ENCODE measurements at regions not wholly inside any gene's neighbourhood (a gene's known extent, or its start where the extent isn't known, plus 50 kb on each side); places are given as distances from the start of the nearest gene placed in this dataset.

DNA sequence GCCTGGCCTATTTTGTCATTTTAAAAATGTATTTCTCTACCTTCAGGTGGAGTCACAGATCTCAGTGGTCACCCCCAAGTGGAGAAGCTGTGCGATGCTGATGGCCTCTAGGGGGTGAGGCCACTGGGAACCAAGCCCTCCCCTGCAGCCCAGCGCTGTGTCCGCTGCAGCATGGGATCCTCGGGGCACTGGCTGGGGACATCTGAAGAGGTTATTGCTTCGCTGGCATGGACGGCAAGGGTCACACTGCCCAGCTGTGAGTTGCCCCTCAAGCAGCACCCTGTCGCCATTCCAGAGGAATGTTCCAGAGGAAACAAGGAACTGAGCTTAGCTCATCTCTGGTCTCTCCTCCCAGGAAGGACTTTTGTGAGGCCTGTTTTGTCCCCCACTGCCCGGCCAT is 119.6 kb upstream of the S1PR3 start (continued):
- TF ChIP-seq, protein P1, sequence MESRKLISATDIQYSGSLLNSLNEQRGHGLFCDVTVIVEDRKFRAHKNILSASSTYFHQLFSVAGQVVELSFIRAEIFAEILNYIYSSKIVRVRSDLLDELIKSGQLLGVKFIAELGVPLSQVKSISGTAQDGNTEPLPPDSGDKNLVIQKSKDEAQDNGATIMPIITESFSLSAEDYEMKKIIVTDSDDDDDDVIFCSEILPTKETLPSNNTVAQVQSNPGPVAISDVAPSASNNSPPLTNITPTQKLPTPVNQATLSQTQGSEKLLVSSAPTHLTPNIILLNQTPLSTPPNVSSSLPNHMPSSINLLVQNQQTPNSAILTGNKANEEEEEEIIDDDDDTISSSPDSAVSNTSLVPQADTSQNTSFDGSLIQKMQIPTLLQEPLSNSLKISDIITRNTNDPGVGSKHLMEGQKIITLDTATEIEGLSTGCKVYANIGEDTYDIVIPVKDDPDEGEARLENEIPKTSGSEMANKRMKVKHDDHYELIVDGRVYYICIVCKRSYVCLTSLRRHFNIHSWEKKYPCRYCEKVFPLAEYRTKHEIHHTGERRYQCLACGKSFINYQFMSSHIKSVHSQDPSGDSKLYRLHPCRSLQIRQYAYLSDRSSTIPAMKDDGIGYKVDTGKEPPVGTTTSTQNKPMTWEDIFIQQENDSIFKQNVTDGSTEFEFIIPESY (IDR thresholded peaks at IDR 0.05) = no peak
- no peak for TF ChIP-seq GABPA (IDR thresholded peaks at IDR 0.05 in 1 of 2, conservative IDR thresholded peaks at IDR 0.05 in 1 of 2)
- TF ChIP-seq ATF3 (IDR thresholded peaks at IDR 0.05) = no peak
- no peak for TF ChIP-seq FOXA2 (IDR thresholded peaks at IDR 0.05)
- no peak for TF ChIP-seq TAF1 (conservative IDR thresholded peaks at IDR 0.05)
- no peak for TF ChIP-seq NR2F2 (IDR thresholded peaks at IDR 0.05)
- no peak for TF ChIP-seq HNF4A (conservative IDR thresholded peaks at IDR 0.05)
- TF ChIP-seq HNF4G (IDR thresholded peaks at IDR 0.05) = no peak

DNA sequence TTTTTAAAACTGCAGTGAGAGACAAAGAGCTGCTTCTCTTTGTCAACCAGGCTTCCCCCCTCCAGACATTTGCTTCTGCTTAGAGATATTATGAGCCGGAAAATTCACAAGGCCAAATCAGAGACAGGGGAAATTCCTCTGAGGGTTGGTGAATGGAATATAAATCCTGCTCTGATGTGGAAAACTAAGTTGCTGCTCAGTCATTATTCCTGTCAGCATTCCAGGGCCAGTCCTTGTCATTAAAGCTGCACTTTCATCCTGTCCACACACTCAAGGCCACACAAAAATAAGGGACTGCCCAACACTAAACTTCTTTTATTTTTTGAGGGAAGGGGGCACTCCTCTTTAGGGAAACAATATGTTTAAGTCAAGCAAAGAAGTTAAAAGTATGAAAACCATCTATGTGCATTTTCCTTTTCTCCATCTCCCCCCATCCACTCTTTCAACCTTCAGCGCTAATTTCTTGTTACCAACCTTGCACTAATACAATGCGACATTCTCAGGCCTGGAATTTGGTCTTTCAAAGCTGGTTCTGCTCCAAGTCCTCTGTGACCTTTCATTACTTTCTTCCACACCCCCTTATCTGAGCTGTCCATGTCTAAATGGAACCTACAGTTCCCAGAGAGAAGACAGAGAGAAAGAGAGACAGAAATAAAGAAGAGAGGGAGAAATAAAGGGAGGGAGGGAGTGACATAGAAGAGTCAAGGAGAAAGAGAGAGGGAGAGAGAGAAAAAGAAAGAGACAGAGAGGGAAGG is 118.9 kb upstream of the S1PR3 start:
- Histone ChIP-seq H3K36me3 (ENCODE audit: control insufficient read depth in 4 of 4, insufficient read depth in 3 of 4, low read depth in 1 of 4, low read length in 3 of 4) (no peaks in the 10 kb centered on the region), H3K9me3 (ENCODE audit: control insufficient read depth in 4 of 4, low read length in 3 of 4) (peaks cover 0 to 7% (median under 1%) of the 10 kb centered on the region in 4 donors), H3K27me3 (ENCODE audit: control insufficient read depth in 4 of 4, insufficient read depth in 4 of 4, low read length in 3 of 4) (peaks cover 0 to 5% (median 0%) of the 10 kb centered on the region in 4 donors), H3K9ac (ENCODE audit: low read depth in 1 of 2, low read length in 2 of 2) (no peak overlapping the region), H3K27ac (ENCODE audit: low read depth in 1 of 2, low read length in 2 of 2) (no peak overlapping the region), H3K4me1 (ENCODE audit: control insufficient read depth in 4 of 4, insufficient read depth in 4 of 4, low read length in 3 of 4) (no peaks in the 10 kb centered on the region), H3K4me3 (ENCODE audit: low read depth in 1 of 3, low read length in 3 of 3) (no peak overlapping the region)
- TF ChIP-seq, protein P2, sequence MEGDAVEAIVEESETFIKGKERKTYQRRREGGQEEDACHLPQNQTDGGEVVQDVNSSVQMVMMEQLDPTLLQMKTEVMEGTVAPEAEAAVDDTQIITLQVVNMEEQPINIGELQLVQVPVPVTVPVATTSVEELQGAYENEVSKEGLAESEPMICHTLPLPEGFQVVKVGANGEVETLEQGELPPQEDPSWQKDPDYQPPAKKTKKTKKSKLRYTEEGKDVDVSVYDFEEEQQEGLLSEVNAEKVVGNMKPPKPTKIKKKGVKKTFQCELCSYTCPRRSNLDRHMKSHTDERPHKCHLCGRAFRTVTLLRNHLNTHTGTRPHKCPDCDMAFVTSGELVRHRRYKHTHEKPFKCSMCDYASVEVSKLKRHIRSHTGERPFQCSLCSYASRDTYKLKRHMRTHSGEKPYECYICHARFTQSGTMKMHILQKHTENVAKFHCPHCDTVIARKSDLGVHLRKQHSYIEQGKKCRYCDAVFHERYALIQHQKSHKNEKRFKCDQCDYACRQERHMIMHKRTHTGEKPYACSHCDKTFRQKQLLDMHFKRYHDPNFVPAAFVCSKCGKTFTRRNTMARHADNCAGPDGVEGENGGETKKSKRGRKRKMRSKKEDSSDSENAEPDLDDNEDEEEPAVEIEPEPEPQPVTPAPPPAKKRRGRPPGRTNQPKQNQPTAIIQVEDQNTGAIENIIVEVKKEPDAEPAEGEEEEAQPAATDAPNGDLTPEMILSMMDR (IDR thresholded peaks at IDR 0.05; ENCODE audit: low read depth, low read length, missing input control) = no peak
- TF ChIP-seq ATF3 (IDR thresholded peaks at IDR 0.05) = no peak
- no peak for TF ChIP-seq FOXA2 (IDR thresholded peaks at IDR 0.05)
- no peak for TF ChIP-seq MAX (IDR thresholded peaks at IDR 0.05)
- no peak for TF ChIP-seq HNF4A (conservative IDR thresholded peaks at IDR 0.05)
- TF ChIP-seq, protein P1 (IDR thresholded peaks at IDR 0.05) = no peak
- 80% methylated on average over 3 of the region's 3 CpGs for WGBS
- no peak for DNase-seq (ENCODE audit: low spot score)

- Histone ChIP-seq H3K4me1 (ENCODE audit: control insufficient read depth in 4 of 4, insufficient read depth in 4 of 4, low read length in 3 of 4) (no peaks in the 10 kb centered on the region), H3K36me3 (ENCODE audit: control insufficient read depth in 4 of 4, insufficient read depth in 3 of 4, low read depth in 1 of 4, low read length in 3 of 4) (no peaks in the 10 kb centered on the region), H3K9ac (ENCODE audit: low read depth in 1 of 2, low read length in 2 of 2) (no peak overlapping the region), H3K27me3 (ENCODE audit: control insufficient read depth in 4 of 4, insufficient read depth in 4 of 4, low read length in 3 of 4) (peaks cover 0 to 3% (median 0%) of the 10 kb centered on the region in 4 donors), H3K27ac (ENCODE audit: low read depth in 1 of 2, low read length in 2 of 2) (no peak overlapping the region), H3K4me3 (ENCODE audit: low read depth in 1 of 3, low read length in 3 of 3) (no peak overlapping the region), H3K9me3 (ENCODE audit: control insufficient read depth in 4 of 4, low read length in 3 of 4) (peaks cover 0 to 7% (median 0%) of the 10 kb centered on the region in 4 donors)
- DNase-seq (ENCODE audit: low spot score) = no peak
- 68% methylated on average over 10 of the region's 10 CpGs for WGBS
- no peak for TF ChIP-seq HNF4A (conservative IDR thresholded peaks at IDR 0.05)
- TF ChIP-seq FOXA2 (IDR thresholded peaks at IDR 0.05) = no peak
- no peak for TF ChIP-seq MAX (IDR thresholded peaks at IDR 0.05)
- no peak for TF ChIP-seq RXRA (IDR thresholded peaks at IDR 0.05)
- TF ChIP-seq, protein P2 (IDR thresholded peaks at IDR 0.05; ENCODE audit: low read depth, low read length, missing input control) = no peak
- no peak for TF ChIP-seq FOXA1 (IDR thresholded peaks at IDR 0.05)
- no peak for TF ChIP-seq NR2F2 (IDR thresholded peaks at IDR 0.05)
- TF ChIP-seq, protein P1 (IDR thresholded peaks at IDR 0.05) = no peak
- TF ChIP-seq JUND (IDR thresholded peaks at IDR 0.05) = no peak
- TF ChIP-seq GABPA (IDR thresholded peaks at IDR 0.05 in 1 of 2, conservative IDR thresholded peaks at IDR 0.05 in 1 of 2) = no peak
- TF ChIP-seq ATF3 (IDR thresholded peaks at IDR 0.05) = no peak
- TF ChIP-seq YY1 (IDR thresholded peaks at IDR 0.05) = no peak
- no peak for TF ChIP-seq SP1 (IDR thresholded peaks at IDR 0.05)
Observed at GRCh38 chr9:88873635-88874034, 117.6 kb upstream of the S1PR3 start.

Data from liver (tissue), 8 donors.